NCI-H187 (cell line): ENCODE measurements at regions not wholly inside any gene's neighbourhood (a gene's known extent, or its start where the extent isn't known, plus 50 kb on each side); places are given as distances from the start of the nearest gene placed in this dataset.
"Not testable (repeated sequence)": the region's sequence is repeated elsewhere in the genome, so short reads cannot be mapped to it uniquely, and the experiment has no call there.

ENCODE experiments used
- DNase-seq, 2 experiments: peaks; one replicate each; lab custom pipeline; 2025; lab: John Stamatoyannopoulos, UW

GRCh38 chr5:39753747-39754146 lies 329.0 kb upstream of the DAB2 start:
- DNase-seq, result not testable (repeated sequence)

- DNase-seq, result no peak
Observed at GRCh38 chr5:39750661-39751060, 325.9 kb upstream of the DAB2 start.

- DNase-seq, result no peak
Observed at GRCh38 chr5:39742916-39743315, 318.1 kb upstream of the DAB2 start.

GRCh38 chr5:39740404-39740803 lies 315.6 kb upstream of the DAB2 start:
- no peak for DNase-seq

DNA sequence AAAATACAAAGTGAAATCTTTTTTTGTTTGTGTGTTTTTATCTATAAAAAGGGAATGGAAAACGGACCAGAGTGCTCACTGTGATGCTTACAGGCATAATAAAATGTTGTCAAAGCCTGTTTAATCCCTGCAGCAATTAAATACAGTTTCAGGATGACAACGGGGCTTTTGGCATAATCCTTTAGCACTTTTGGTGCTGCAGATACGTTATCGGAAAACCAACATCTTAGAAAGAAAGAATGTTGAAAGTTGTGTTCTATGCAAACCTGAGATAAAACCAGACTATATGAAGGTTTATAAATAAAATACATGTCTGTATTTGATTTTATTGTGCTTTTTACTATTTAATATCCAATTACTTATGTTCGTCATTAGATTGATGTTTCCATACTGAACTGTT lies 307.4 kb upstream of the DAB2 start:
- no peak for DNase-seq

DNA sequence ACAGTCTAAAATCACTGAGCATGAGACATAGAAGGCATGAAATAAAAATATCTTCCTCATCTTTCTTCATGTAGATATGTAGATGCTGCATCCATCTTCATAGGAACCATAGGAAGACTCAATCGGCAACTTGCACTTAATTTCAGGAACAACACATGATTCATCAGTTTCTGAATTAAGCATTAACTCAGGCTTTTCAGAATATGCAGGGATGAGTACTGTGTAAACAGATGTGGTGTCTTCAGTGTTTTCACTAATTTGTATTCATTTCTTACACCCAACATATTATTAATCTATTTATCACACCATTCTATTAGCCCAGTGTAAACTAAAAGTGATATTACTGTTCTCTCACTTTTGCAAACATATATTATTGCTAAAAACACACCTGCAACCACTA lies 305.9 kb upstream of the DAB2 start:
- DNase-seq, result no peak

GRCh38 chr5:39730006-39730405 lies 305.2 kb upstream of the DAB2 start:
- no peak for DNase-seq

GRCh38 chr5:39726467-39726866 lies 301.7 kb upstream of the DAB2 start:
- no peak for DNase-seq

DNA sequence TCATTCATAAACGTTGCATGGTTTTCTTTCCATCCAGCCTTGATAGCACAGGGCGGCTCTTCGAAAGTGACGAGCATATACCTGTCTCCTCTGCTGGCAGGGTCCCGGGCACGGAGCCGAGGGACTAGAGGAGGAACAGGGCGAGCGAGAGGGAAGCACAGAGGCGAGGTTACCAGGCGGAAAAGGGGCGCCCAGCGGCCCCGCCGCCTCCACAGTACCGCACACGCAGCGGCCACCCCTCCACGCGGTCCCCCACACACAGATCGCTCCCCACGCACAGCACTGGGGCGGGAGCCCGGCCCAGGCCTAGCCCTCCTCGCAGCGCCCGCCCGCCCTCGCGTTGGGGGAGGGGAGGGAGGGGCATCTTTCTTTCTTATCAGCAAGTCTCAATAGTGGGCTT lies 296.6 kb upstream of the DAB2 start:
- DNase-seq, result no peak

- no peak for DNase-seq
Observed at GRCh38 chr5:39720136-39720535, 295.4 kb upstream of the DAB2 start.

GRCh38 chr5:39717176-39717897 lies 292.6 kb upstream of the DAB2 start:
- DNase-seq, result no peak

DNA sequence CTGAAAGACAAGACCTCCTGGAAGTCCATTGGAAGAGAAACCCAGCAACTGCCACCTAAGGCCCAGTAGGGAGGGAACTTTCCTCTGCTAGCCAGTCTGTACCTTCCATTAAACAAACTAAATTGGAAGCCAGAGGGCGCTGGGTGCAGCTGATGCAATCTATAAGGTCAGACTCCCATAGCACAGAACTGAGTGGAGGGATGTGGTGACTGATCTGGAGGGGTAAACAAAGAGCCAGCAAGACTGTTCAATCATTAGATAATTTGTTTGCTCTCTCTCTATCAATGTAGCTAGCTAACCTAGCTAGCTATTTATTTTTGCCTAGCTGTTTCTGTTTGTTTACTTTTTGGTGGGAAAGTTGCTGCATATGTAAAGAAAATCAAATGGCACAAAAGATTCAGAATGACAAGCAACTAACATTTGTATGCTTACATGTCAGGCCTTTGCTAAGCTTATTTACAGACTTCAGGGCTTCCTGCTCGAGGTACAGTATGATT lies 291.8 kb upstream of the DAB2 start:
- DNase-seq, result no peak

- no peak for DNase-seq
Observed at GRCh38 chr5:39714036-39714698, 289.4 kb upstream of the DAB2 start.

- no peak for DNase-seq
Observed at GRCh38 chr5:39713250-39713916, 288.6 kb upstream of the DAB2 start.

DNA sequence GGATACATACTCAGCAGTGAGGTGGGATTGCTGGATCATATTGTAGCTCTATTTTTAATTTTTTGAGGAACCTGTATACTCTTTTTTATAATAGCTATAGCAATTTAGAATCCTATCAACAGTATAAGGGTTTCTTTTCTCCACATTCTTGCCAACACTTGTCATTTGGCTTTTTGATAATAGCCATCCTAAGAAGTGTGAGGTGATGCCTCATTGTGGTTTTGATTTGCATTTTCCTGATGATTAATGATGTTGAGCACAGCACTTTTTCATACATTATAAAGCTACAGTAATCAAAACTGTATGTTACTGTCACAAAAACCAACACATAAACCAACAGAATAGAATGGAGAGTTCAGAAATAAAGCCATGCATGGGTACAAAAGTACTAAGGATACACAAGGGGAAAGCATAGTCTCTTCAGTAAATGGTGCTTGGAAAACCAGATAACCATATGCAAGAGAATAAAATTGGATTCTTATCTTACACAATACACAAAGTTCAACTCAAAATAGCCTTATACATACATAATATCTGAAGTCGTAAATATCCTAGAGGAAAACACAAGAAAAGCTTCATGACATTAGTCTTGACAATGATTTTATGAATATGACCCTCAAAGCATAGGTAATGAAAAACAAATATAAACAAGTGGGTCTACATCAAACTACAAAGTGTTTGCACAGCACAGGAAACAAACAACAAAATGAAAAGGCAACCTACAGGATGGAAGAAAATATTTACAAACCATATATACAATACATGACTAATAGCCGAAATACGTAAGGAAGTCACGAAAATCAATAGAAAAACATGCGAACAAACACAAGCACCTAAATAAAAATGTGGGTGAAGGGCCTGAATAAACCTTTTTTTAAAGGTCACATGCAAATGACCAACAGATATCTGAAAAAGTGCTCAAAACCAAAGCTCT lies 287.8 kb upstream of the DAB2 start:
- DNase-seq, result no peak

DNA sequence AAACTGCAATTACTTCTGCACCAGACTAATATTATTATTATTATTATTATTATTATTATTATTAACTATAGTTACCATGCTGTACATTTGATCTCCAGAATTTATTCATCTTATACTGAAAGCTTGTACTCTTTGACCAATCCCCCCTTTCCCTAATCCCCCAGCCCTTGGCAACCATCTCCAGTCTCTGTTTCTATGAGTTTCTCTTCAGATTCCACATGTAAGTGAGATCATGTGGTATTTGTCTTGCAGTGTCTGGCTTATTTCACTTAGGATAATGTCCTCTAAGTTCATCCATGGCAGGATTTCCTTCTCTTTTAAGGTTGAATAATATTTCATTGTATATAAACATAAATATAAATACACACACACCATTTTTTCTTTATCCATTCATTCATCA lies 287.0 kb upstream of the DAB2 start:
- DNase-seq, result no peak

GRCh38 chr5:39709032-39709431 lies 284.3 kb upstream of the DAB2 start:
- DNase-seq, result no peak

DNA sequence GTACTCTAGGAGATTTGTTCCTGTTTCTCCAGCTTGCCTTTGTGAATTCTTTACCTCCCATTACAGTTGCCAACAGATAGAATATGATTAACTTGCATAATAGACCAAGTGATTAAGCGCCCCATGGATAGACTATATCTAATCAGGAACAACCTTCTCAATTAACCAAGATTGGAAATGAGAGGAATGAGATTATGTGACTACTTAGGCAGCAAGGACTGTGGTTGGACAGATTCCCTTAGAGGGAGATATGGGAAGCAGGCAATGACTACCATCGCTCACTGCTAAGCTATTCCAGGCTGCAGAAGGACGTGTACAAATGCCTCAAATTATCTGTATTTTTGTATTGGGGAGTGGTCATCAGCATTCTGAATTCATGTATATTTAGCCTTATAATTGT lies 278.1 kb upstream of the DAB2 start:
- no peak for DNase-seq

DNA sequence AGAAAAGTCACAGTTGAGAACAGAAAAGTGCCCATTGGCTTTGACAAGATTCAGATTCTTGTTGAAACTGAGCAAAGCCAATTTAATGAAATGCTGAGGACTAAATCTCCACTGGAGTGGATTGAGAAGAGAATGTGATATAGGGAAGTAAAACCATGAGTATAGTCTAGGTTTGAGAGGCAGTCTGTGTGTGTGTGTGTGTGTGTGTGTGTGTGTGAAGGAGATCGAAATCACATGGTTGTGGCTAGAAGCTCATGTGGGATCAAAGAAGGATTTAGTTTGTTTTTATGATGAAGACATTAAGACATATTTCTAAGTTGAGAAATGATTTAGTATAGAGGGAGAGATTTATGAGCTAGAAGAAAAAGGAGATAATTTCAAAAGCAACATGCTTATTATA lies 275.7 kb upstream of the DAB2 start:
- no peak for DNase-seq

- no peak for DNase-seq
Observed at GRCh38 chr5:39698838-39699560, 274.2 kb upstream of the DAB2 start.

DNA sequence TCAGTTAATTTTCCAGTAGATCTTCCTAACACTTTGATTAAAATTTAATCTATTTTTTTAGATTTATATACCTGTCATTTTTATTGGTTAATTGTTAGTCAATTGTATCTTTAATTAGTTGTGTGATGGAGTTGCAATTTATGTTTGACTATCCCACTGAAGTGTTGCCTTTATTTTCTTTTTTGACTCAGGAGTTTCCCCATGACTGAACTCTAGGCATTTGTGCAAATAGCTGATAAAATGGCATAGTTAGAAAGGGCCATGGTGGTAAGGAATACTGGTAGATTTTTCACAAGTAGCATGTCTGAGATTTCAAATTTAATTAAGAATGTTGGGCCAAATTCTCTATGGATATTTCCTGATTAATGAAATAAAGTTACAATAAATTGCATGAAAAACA lies 273.1 kb upstream of the DAB2 start:
- no peak for DNase-seq
